ENCODE measurements at regions not wholly inside any gene's neighbourhood (a gene's known extent, or its start where the extent isn't known, plus 50 kb on each side); places are given as distances from the start of the nearest gene placed in this dataset.
A peak's percentile ranks its signal among the peaks of the same experiment; 100 is the strongest.

DNA sequence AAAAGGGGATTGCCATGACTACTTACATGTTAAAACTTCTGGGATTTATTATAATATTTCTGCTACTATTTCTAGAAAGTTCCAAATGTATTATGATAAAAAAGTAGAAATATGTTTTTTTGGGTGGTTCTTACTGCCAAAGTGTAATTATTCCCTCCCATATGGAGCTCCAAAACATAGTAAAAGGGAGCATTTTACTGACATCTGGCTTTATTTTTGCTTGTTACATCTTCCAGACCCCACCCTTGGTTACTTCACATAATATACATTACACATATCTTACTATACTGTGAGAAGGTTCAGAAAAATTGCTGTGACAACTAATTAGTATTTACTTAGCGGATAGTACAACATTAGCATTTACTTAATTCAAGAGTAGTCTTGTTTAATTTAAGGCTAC lies 205.1 kb upstream of the TLL1 start:
- no peak for DNase-seq (ENCODE audit: low read depth in 2 of 2)

DNA sequence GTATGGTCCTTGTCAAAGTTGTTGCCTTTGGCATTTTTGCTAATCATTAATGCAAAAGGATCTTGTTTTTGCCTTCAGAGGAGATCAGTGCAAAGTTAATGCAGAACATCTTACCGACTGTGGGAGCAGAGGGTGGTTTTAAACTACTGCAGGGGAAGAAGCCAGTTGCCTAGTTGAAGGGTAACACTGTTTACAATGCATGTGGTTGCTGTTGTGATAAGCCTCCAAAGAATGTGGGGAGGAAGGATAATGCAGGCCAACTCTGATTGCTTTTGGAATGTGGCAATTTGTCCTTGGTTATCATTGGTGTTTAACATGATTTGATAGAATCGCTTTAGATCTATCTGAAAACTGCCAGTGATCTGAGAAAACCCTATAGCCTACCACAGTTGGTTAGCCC lies 204.3 kb upstream of the TLL1 start:
- DNase-seq (ENCODE audit: low read depth in 2 of 2), result no peak

DNA sequence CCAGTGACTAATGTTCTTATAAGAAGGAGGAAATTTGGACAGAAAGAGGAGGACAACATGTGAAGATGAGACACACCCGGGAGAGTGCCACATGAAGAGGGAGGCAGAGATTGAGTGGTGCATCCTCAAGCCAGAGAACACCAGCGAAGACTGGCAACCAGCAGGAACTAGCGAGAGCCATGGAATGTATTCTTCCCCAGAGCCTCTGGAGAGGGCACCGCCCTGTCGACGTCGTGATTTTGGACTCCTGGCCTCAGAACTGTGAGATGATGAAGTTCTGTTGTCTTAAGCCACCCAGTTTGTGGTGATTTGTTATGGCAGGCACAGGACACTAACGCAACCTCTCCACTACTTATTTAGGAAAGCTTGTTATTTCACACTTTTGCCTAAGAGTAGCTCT lies 196.0 kb upstream of the TLL1 start:
- DNase-seq (ENCODE audit: low read depth in 2 of 2), result no peak

DNA sequence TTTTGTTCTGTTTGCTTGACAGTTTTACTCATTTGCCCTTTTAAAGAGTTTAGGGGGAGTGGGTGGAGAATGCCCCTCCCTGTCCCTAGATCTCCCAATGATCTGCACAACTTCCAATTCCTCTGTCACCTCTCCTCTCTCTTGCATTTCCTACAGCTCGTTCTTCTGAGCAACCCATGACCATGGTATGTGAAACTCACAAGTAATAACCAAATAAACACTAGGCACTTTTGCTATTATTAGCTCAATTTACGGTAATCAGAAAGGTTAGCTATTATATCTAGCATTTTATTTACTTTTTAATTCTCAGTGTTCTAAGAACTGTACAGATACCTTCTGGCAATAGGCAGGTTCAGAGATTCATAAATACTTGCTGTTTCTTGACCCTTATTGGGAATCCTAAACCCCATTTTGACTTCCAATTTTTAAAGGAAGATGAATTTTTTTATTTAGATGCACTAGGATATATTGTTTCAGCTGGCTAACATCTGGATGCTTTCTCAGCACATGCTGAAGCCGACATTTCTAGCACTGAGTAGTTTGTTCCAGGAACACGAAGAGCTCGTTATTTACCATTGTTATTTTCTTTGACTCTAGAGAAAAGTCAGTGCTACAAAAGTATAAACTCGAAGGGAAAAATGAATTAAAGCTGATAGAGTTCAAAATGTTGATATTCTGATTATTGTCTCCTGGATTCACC lies 194.7 kb upstream of the TLL1 start:
- no peak for DNase-seq (ENCODE audit: low read depth in 2 of 2)

- no peak for DNase-seq (ENCODE audit: low read depth in 2 of 2)
Observed at GRCh38 chr4:165678936-165679325, 194.1 kb upstream of the TLL1 start.

DNA sequence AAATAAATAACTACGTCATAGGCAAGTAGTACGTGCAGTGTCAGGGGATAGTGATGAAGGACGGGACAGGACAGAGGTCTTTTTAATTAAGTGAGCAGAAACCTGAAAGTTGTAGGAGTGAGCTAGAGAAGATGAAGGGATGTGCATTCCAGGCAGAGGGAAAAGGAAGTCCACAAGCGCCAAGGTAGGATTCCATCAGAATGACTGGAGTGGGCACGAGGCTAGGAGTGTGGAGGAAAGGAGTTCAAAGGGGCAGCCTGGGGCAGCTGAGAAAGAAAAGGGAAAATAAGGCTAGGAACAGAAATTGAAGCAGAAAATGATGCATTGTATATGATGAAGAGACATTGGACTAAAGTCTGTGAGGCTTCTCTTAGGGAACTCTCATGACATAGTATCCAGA lies 192.2 kb upstream of the TLL1 start:
- no peak for DNase-seq (ENCODE audit: low read depth in 2 of 2)

DNA sequence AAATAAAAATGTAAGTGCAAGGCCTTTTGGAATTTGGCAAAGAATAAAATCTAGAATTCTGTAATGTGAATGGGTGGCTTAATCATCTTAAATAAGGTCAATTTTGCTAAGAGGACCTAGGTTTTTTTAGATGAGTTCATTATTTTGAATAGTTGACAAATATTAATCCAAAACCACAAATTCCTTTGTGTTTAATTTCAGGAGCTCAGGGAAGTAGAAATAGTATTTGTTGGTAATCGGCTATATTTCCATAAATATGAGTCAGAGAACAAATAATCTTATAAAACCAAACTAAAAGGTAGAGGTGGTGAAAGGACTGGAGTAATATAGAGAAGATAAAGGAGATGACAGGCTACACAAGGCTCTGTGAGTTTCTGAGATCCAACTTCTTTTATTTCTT lies 190.4 kb upstream of the TLL1 start:
- DNase-seq (ENCODE audit: low read depth in 2 of 2), result peak in 1 of 2 experiments; percentile 9

GRCh38 chr4:165684177-165684805 lies 188.7 kb upstream of the TLL1 start:
- DNase-seq (ENCODE audit: low read depth in 2 of 2), result peak; percentile 44 to 49

- DNase-seq (ENCODE audit: low read depth in 2 of 2), result no peak
Observed at GRCh38 chr4:165686756-165687155, 186.3 kb upstream of the TLL1 start.

- no peak for DNase-seq (ENCODE audit: low read depth in 2 of 2)
Observed at GRCh38 chr4:165689159-165689558, 183.9 kb upstream of the TLL1 start.

GRCh38 chr4:165692082-165692481 lies 181.0 kb upstream of the TLL1 start:
- no peak for DNase-seq (ENCODE audit: low read depth in 2 of 2)

- no peak for DNase-seq (ENCODE audit: low read depth in 2 of 2)
Observed at GRCh38 chr4:165698272-165698671, 174.8 kb upstream of the TLL1 start.

- DNase-seq (ENCODE audit: low read depth in 2 of 2), result no peak
Observed at GRCh38 chr4:165699055-165699454, 174.0 kb upstream of the TLL1 start.

- DNase-seq (ENCODE audit: low read depth in 2 of 2), result no peak
Observed at GRCh38 chr4:165700855-165701254, 172.2 kb upstream of the TLL1 start.

DNA sequence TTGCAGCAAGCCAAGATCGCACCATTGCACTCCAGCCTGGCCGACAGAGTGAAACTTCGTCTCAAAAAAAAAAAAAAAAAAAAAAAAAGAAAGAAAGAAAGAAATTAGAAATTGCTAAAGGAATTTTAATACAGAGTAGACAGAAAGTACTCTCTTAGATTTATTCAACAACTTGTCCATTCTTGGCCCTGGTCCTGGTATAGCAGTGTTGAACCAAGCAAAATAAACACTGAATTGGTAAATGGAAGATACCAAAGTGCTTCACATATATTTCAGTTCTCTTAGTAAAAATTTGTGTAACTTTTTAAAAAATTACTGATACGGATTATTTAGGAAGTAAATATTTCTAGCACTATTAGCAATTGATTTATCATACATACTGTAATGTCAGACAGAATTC lies 165.9 kb upstream of the TLL1 start:
- no peak for DNase-seq (ENCODE audit: low read depth in 2 of 2)

GRCh38 chr4:165709516-165709915 lies 163.5 kb upstream of the TLL1 start:
- no peak for DNase-seq (ENCODE audit: low read depth in 2 of 2)

DNA sequence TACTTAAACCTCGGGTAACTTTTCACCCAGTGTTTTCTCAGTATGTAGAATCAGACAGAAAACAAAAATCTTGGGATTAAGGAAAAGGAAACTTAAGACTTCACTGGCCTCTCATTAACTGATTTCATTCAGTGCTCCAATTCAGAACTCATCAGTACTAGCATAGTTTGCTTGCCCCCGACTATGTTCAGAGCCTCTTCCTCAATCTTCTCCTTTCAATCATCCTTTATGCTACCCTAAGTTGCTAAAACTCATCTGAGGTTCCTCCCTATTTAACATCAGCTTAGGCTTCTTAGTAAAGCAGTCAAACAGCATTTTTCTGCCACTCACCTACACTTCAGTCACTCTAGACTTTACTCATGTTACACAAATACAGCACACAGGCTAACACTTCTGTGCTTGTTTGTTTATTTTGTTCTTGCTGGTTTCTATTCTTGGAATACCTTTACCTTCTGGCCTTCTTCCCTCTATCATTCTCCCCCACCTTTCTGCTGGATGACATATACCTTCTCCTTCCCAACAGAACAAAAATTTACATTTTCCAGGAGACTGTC lies 163.0 kb upstream of the TLL1 start:
- no peak for DNase-seq (ENCODE audit: low read depth in 2 of 2)

DNA sequence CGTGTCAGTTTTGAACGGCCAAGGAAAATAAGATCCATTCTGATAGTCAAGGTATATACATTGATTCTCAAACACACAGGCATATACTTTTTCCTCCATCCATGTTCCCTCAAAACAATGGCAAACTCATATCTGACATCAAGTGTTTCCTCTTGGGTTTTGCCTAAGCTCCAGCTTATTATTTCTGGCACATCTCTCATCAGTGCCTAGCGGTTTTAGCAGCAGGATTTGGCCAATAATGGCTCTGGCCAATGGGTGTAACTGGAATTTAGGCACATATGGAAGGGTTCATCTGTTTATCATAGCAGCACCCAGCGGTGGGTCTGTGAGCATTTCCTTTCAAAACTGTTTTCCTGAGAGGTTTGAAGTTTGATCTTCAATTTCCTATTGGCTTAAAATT lies 161.6 kb upstream of the TLL1 start:
- DNase-seq (ENCODE audit: low read depth in 2 of 2), result no peak

DNA sequence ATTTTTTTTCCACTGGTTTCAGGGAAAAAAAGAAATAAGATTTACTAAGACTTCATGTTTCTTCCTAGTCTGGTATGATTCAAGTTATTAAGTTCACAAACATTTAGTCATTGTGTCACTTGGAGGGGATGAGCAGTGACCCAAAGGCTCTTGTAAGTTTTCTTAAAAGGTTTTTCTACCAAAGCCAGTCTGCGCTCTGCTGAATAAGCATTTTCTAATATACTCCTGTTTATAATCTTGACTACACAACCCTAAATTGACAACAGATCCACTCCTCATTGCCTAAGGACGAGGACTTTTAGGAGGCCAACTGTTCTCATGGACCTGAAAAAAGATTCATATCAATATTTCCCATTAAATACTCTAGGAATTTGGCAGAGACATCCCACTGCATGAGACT lies 161.1 kb upstream of the TLL1 start:
- no peak for DNase-seq (ENCODE audit: low read depth in 2 of 2)

GRCh38 chr4:165714650-165715049 lies 158.4 kb upstream of the TLL1 start:
- DNase-seq (ENCODE audit: low read depth in 2 of 2), result no peak

- DNase-seq (ENCODE audit: low read depth in 2 of 2), result no peak
Observed at GRCh38 chr4:165715211-165715610, 157.8 kb upstream of the TLL1 start.

DNA sequence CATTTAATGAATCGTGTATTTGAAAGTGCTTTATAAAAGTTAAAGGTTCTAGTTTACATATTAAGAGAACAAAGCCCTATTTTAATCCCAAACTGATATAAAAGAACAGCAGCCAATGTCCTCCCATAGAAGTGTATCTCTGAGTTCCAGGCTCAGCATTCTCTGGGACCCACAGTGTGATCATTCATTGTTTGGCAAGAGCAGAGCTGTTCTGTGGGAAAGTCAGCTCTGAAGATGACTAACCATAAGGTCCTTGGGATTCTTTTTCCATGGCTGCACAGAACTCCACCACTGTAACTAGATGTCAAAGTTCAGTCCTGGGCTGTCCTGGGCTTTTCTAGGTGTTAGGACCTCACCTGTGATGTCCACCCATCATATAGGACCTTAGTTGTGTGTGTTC lies 157.0 kb upstream of the TLL1 start:
- DNase-seq (ENCODE audit: low read depth in 2 of 2), result no peak

GRCh38 chr4:165716472-165716871 lies 156.6 kb upstream of the TLL1 start:
- no peak for DNase-seq (ENCODE audit: low read depth in 2 of 2)

GRCh38 chr4:165718660-165719059 lies 154.4 kb upstream of the TLL1 start:
- DNase-seq (ENCODE audit: low read depth in 2 of 2), result no peak
